22Rv1 (cell line): ENCODE measurements at regions not wholly inside any gene's neighbourhood (a gene's known extent, or its start where the extent isn't known, plus 50 kb on each side); places are given as distances from the start of the nearest gene placed in this dataset.

Experiments used
- ZFX ChIP-seq: fragments of 450-650 bp; IDR thresholded peaks from 2 replicates; pipeline ENCODE4 v1.6.1; 2017; ENCODE audit warnings: antibody characterized with exemption, borderline replicate concordance
- TF ChIP-seq, protein P1 (sequence below): fragments of 450-650 bp; IDR thresholded peaks from 2 replicates; pipeline ENCODE4 v1.5.1; 2017; ENCODE audit warnings: mild to moderate bottlenecking

DNA sequence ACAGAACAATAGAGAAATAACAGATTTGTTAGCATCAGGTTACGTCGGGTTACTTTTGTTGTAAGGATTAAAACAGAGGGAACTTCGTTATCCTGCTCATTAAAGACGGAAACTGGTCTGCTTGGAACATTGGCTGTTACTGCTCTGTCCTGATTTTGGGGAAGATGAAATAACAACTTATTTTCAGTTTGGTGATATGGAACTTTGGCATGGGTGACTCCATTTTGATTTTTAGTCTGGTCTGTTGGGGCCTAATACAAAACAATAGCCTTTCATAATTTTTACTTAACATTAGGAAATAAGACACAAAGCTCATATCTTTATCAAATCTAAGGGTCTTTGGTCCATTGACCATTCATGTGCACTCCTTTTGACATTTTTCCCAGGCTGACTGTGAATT is 220.5 kb upstream of the DUSP10 start:
- TF ChIP-seq, protein P1, sequence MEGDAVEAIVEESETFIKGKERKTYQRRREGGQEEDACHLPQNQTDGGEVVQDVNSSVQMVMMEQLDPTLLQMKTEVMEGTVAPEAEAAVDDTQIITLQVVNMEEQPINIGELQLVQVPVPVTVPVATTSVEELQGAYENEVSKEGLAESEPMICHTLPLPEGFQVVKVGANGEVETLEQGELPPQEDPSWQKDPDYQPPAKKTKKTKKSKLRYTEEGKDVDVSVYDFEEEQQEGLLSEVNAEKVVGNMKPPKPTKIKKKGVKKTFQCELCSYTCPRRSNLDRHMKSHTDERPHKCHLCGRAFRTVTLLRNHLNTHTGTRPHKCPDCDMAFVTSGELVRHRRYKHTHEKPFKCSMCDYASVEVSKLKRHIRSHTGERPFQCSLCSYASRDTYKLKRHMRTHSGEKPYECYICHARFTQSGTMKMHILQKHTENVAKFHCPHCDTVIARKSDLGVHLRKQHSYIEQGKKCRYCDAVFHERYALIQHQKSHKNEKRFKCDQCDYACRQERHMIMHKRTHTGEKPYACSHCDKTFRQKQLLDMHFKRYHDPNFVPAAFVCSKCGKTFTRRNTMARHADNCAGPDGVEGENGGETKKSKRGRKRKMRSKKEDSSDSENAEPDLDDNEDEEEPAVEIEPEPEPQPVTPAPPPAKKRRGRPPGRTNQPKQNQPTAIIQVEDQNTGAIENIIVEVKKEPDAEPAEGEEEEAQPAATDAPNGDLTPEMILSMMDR = no peak
- no peak for TF ChIP-seq ZFX
